ENCODE measurements at regions not wholly inside any gene's neighbourhood (a gene's known extent, or its start where the extent isn't known, plus 50 kb on each side); places are given as distances from the start of the nearest gene placed in this dataset.

DNA sequence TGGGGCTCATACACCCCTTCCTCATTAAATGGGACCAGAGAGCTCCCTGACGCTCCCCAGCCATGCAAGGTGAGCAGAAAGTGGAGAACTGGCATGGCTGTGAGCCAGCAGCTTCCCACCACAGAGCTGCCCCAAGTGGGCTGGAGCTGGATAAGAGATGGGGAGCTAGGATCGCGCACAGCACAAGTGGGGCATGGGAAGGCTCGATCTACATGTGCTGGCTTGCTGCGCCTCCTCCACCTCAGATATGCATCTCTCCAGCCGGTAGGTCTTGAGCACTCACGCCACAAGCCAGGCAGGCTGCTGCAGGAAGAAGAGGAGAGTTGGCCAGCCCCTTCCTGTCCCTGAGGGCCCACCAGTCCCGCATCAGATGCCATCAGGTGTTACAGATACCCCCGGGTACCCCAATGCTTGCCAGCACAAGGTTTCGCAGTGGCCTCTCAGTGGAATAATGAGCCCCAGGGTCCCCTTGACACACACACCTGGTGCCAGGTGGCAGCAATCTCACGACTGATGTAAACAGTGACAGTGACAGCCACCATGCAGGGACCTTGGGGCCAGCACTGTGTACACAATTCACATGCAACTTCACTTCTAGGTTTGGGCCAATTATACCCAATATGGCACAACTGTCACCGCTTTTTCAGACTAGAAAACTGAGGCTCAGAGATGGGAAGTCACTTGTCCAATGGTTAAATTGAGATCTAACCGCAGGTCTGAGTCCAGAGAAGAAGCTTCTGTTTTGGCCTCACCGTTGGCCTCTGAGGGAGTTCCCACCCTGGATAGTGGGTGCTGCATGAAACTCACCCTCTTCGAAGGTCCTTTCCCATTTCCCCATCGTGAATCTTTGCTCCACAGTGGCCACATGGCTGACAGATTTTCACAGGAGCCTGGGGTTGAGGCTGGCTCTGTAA is 79.3 kb downstream of the OAT start:
- H3K27me3 ChIP-seq (ENCODE audit: control insufficient read depth in 1 of 2, insufficient read depth in 2 of 2, low read length in 2 of 2), result no peaks in the 10 kb centered on the region
- no peak overlapping the region for H3K4me3 ChIP-seq (ENCODE audit: low read depth in 1 of 2, low read length in 2 of 2)
- no peak overlapping the region for H3K27ac ChIP-seq (ENCODE audit: low read depth, low read length)
- H3K36me3 ChIP-seq (ENCODE audit: control insufficient read depth in 1 of 2, insufficient read depth in 2 of 2, low read length in 2 of 2), result no peaks in the 10 kb centered on the region
- H3K4me1 ChIP-seq (ENCODE audit: control insufficient read depth in 1 of 2, insufficient read depth in 2 of 2, low read length in 2 of 2), result peaks cover 0 to 9% of the 10 kb centered on the region in 2 donors
- H3K9ac ChIP-seq (ENCODE audit: low read depth in 1 of 2, low read length in 2 of 2), result no peak overlapping the region
- H3K9me3 ChIP-seq (ENCODE audit: control insufficient read depth in 1 of 2, low read length in 2 of 2), result no peaks in the 10 kb centered on the region

DNA sequence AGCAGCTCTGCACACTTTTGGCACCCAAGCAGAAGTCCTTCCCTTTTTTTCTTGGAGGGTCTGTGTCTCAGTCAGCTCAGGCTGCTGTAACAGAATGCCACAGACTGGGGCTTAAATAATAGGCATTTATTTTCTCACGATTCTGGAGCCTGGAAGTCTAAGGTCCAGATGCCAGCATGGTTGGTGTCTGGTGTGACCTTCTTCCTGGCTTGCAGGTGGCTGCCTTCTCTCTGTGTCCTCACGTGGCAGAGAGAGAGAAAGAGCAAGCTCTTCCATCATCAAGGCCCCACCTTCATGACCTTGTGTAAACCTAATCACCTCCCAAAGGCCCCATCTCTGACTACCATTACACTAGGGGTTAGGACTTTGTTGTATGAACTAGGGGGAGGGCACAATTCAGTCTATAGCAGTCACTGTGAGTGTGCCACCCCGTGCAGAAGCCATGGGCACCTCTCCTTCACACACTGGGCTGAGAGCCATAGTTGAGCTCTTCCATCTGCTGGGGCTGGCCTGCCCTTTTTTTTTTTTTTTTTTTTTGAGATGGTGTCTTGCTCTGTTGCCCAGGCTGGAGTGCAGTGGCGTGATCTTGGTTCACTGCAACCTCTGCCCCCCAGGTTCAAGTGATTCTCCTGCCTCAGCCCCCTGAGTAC is 80.3 kb downstream of the OAT start:
- Histone ChIP-seq H3K36me3 (ENCODE audit: control insufficient read depth in 1 of 2, insufficient read depth in 2 of 2, low read length in 2 of 2) (no peaks in the 10 kb centered on the region), H3K4me1 (ENCODE audit: control insufficient read depth in 1 of 2, insufficient read depth in 2 of 2, low read length in 2 of 2) (peaks cover 0 to 9% of the 10 kb centered on the region in 2 donors), H3K27me3 (ENCODE audit: control insufficient read depth in 1 of 2, insufficient read depth in 2 of 2, low read length in 2 of 2) (no peaks in the 10 kb centered on the region), H3K4me3 (ENCODE audit: low read depth in 1 of 2, low read length in 2 of 2) (no peak overlapping the region), H3K9ac (ENCODE audit: low read depth in 1 of 2, low read length in 2 of 2) (no peak overlapping the region), H3K9me3 (ENCODE audit: control insufficient read depth in 1 of 2, low read length in 2 of 2) (no peaks in the 10 kb centered on the region), H3K27ac (ENCODE audit: low read depth, low read length) (no peak overlapping the region)

GRCh38 chr10:124336186-124336585 is 82.5 kb downstream of the OAT start:
- Histone ChIP-seq H3K9ac (ENCODE audit: low read depth in 1 of 2, low read length in 2 of 2) (no peak overlapping the region), H3K4me3 (ENCODE audit: low read depth in 1 of 2, low read length in 2 of 2) (no peak overlapping the region), H3K4me1 (ENCODE audit: control insufficient read depth in 1 of 2, insufficient read depth in 2 of 2, low read length in 2 of 2) (peaks cover 0 to 8% of the 10 kb centered on the region in 2 donors), H3K27ac (ENCODE audit: low read depth, low read length) (no peak overlapping the region), H3K9me3 (ENCODE audit: control insufficient read depth in 1 of 2, low read length in 2 of 2) (no peaks in the 10 kb centered on the region), H3K36me3 (ENCODE audit: control insufficient read depth in 1 of 2, insufficient read depth in 2 of 2, low read length in 2 of 2) (no peaks in the 10 kb centered on the region), H3K27me3 (ENCODE audit: control insufficient read depth in 1 of 2, insufficient read depth in 2 of 2, low read length in 2 of 2) (no peaks in the 10 kb centered on the region)

DNA sequence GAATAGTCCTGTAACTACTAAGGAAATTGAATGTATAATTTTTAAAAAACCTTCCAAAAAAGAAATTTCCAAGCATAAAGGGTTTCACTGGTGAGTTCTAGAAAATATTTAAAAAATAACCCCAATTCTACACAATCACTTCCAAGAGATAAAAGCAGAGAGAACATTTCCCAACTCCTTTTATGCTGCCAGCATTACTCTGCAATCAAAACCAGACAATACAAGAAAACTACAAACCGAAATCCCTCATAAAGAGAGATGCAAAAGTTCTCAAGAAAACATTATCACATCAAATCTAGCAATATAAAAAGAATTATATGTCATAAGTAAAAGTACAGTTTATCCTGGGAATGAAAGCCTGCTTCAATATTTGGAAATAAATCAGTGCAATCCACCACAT is 84.8 kb downstream of the OAT start:
- H3K4me1 ChIP-seq (ENCODE audit: control insufficient read depth in 1 of 2, insufficient read depth in 2 of 2, low read length in 2 of 2), result no peaks in the 10 kb centered on the region
- H3K4me3 ChIP-seq (ENCODE audit: low read depth in 1 of 2, low read length in 2 of 2), result no peak overlapping the region
- no peaks in the 10 kb centered on the region for H3K27me3 ChIP-seq (ENCODE audit: control insufficient read depth in 1 of 2, insufficient read depth in 2 of 2, low read length in 2 of 2)
- H3K9ac ChIP-seq (ENCODE audit: low read depth in 1 of 2, low read length in 2 of 2), result no peak overlapping the region
- H3K36me3 ChIP-seq (ENCODE audit: control insufficient read depth in 1 of 2, insufficient read depth in 2 of 2, low read length in 2 of 2), result no peaks in the 10 kb centered on the region
- H3K9me3 ChIP-seq (ENCODE audit: control insufficient read depth in 1 of 2, low read length in 2 of 2), result no peaks in the 10 kb centered on the region
- no peak overlapping the region for H3K27ac ChIP-seq (ENCODE audit: low read depth, low read length)

DNA sequence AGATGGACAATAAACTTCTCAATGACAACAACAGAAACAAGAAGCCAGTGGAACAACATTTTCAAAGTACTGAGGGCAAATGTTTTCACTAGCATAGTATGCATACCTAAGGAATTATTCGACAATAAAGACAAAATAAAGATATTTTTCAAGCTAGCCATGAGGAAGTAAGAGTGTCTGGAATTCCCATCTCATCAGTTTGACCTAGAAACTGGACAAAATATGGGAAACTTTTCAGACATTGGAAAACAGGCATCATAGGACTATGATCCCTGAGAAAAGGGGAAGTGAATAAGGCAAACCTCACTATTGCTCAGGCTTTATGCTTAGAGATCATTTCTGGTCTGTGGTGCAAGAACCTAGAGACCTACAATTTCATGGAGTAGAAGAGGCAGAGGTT is 86.3 kb downstream of the OAT start:
- Histone ChIP-seq H3K27me3 (ENCODE audit: control insufficient read depth in 1 of 2, insufficient read depth in 2 of 2, low read length in 2 of 2) (no peaks in the 10 kb centered on the region), H3K4me3 (ENCODE audit: low read depth in 1 of 2, low read length in 2 of 2) (no peak overlapping the region)

DNA sequence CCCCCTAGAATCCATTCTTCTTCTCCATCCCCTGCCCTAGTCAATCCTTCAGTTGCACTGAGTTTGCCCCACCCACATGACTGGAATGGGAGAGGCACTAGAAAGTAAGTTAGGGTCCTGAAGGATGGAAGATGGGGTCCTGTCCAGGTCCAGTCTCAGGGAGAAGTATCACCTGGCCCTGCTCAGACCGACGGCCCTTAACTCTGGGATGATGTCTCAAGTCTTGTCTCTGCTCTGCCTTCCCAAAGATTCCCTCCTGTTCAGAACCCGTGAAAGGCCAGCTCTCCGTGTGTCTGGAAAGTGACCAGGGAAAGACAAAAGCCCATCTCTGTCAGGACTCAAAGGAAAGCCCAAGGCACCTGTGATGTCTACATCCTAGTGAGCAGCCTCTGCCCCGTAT is 88.8 kb downstream of the OAT start:
- no peak overlapping the region for H3K27ac ChIP-seq (ENCODE audit: low read depth, low read length)
- no peaks in the 10 kb centered on the region for H3K27me3 ChIP-seq (ENCODE audit: control insufficient read depth in 1 of 2, insufficient read depth in 2 of 2, low read length in 2 of 2)
- H3K9ac ChIP-seq (ENCODE audit: low read depth in 1 of 2, low read length in 2 of 2), result no peak overlapping the region
- H3K4me3 ChIP-seq (ENCODE audit: low read depth in 1 of 2, low read length in 2 of 2), result no peak overlapping the region
- H3K9me3 ChIP-seq (ENCODE audit: control insufficient read depth in 1 of 2, low read length in 2 of 2), result no peaks in the 10 kb centered on the region
- no peaks in the 10 kb centered on the region for H3K4me1 ChIP-seq (ENCODE audit: control insufficient read depth in 1 of 2, insufficient read depth in 2 of 2, low read length in 2 of 2)
- no peaks in the 10 kb centered on the region for H3K36me3 ChIP-seq (ENCODE audit: control insufficient read depth in 1 of 2, insufficient read depth in 2 of 2, low read length in 2 of 2)

More for the DNA sequence above, 86.3 kb downstream of the OAT start:
- Histone ChIP-seq H3K4me1 (ENCODE audit: control insufficient read depth in 1 of 2, insufficient read depth in 2 of 2, low read length in 2 of 2) (no peaks in the 10 kb centered on the region), H3K9me3 (ENCODE audit: control insufficient read depth in 1 of 2, low read length in 2 of 2) (no peaks in the 10 kb centered on the region), H3K36me3 (ENCODE audit: control insufficient read depth in 1 of 2, insufficient read depth in 2 of 2, low read length in 2 of 2) (no peaks in the 10 kb centered on the region), H3K9ac (ENCODE audit: low read depth in 1 of 2, low read length in 2 of 2) (no peak overlapping the region), H3K27ac (ENCODE audit: low read depth, low read length) (no peak overlapping the region)

GRCh38 chr10:124329362-124329761 is 89.4 kb downstream of the OAT start:
- no peaks in the 10 kb centered on the region for H3K36me3 ChIP-seq (ENCODE audit: control insufficient read depth in 1 of 2, insufficient read depth in 2 of 2, low read length in 2 of 2)
- no peaks in the 10 kb centered on the region for H3K4me1 ChIP-seq (ENCODE audit: control insufficient read depth in 1 of 2, insufficient read depth in 2 of 2, low read length in 2 of 2)
- no peaks in the 10 kb centered on the region for H3K27me3 ChIP-seq (ENCODE audit: control insufficient read depth in 1 of 2, insufficient read depth in 2 of 2, low read length in 2 of 2)
- H3K27ac ChIP-seq (ENCODE audit: low read depth, low read length), result no peak overlapping the region
- no peak overlapping the region for H3K9ac ChIP-seq (ENCODE audit: low read depth in 1 of 2, low read length in 2 of 2)
- no peaks in the 10 kb centered on the region for H3K9me3 ChIP-seq (ENCODE audit: control insufficient read depth in 1 of 2, low read length in 2 of 2)
- no peak overlapping the region for H3K4me3 ChIP-seq (ENCODE audit: low read depth in 1 of 2, low read length in 2 of 2)

GRCh38 chr10:124328477-124329220 is 90.1 kb downstream of the OAT start:
- H3K4me3 ChIP-seq (ENCODE audit: low read depth in 1 of 2, low read length in 2 of 2), result no peak overlapping the region
- H3K27ac ChIP-seq (ENCODE audit: low read depth, low read length), result no peak overlapping the region

GRCh38 chr10:124325998-124326636 is 92.6 kb downstream of the OAT start:
- Histone ChIP-seq H3K27ac (ENCODE audit: low read depth, low read length) (no peak overlapping the region), H3K36me3 (ENCODE audit: control insufficient read depth in 1 of 2, insufficient read depth in 2 of 2, low read length in 2 of 2) (no peaks in the 10 kb centered on the region), H3K4me3 (ENCODE audit: low read depth in 1 of 2, low read length in 2 of 2) (no peak overlapping the region), H3K9me3 (ENCODE audit: control insufficient read depth in 1 of 2, low read length in 2 of 2) (no peaks in the 10 kb centered on the region), H3K27me3 (ENCODE audit: control insufficient read depth in 1 of 2, insufficient read depth in 2 of 2, low read length in 2 of 2) (no peaks in the 10 kb centered on the region), H3K4me1 (ENCODE audit: control insufficient read depth in 1 of 2, insufficient read depth in 2 of 2, low read length in 2 of 2) (no peaks in the 10 kb centered on the region), H3K9ac (ENCODE audit: low read depth in 1 of 2, low read length in 2 of 2) (no peak overlapping the region)

More at GRCh38 chr10:124328477-124329220, 90.1 kb downstream of the OAT start:
- H3K9ac ChIP-seq (ENCODE audit: low read depth in 1 of 2, low read length in 2 of 2), result no peak overlapping the region
- no peaks in the 10 kb centered on the region for H3K4me1 ChIP-seq (ENCODE audit: control insufficient read depth in 1 of 2, insufficient read depth in 2 of 2, low read length in 2 of 2)
- H3K9me3 ChIP-seq (ENCODE audit: control insufficient read depth in 1 of 2, low read length in 2 of 2), result no peaks in the 10 kb centered on the region
- no peaks in the 10 kb centered on the region for H3K27me3 ChIP-seq (ENCODE audit: control insufficient read depth in 1 of 2, insufficient read depth in 2 of 2, low read length in 2 of 2)
- H3K36me3 ChIP-seq (ENCODE audit: control insufficient read depth in 1 of 2, insufficient read depth in 2 of 2, low read length in 2 of 2), result no peaks in the 10 kb centered on the region

- Histone ChIP-seq H3K36me3 (ENCODE audit: control insufficient read depth in 1 of 2, insufficient read depth in 2 of 2, low read length in 2 of 2) (no peaks in the 10 kb centered on the region), H3K9ac (ENCODE audit: low read depth in 1 of 2, low read length in 2 of 2) (no peak overlapping the region), H3K27ac (ENCODE audit: low read depth, low read length) (no peak overlapping the region), H3K9me3 (ENCODE audit: control insufficient read depth in 1 of 2, low read length in 2 of 2) (no peaks in the 10 kb centered on the region), H3K27me3 (ENCODE audit: control insufficient read depth in 1 of 2, insufficient read depth in 2 of 2, low read length in 2 of 2) (no peaks in the 10 kb centered on the region), H3K4me1 (ENCODE audit: control insufficient read depth in 1 of 2, insufficient read depth in 2 of 2, low read length in 2 of 2) (no peaks in the 10 kb centered on the region), H3K4me3 (ENCODE audit: low read depth in 1 of 2, low read length in 2 of 2) (no peak overlapping the region)
These were observed 93.1 kb downstream of the OAT start for GRCh38 chr10:124325633-124325914.
